HEK293 (cell line): ENCODE measurements at regions not wholly inside any gene's neighbourhood (a gene's known extent, or its start where the extent isn't known, plus 50 kb on each side); places are given as distances from the start of the nearest gene placed in this dataset.

Source experiments
- CTCF ChIA-PET: fragments of 350-600 bp; formaldehyde crosslinking; extraction: SDS; loops from one replicate; lab custom pipeline; 2021; ENCODE audit warnings: antibody characterized with exemption; lab: Yijun Ruan, JAX
- POLR2A ChIA-PET: fragments of 300-600 bp; formaldehyde crosslinking; extraction: SDS; loops from one replicate; lab custom pipeline; 2020; ENCODE audit warnings: antibody characterized with exemption, inconsistent platforms; lab: Yijun Ruan, JAX
- H3K27ac ChIP-seq: fragments of 200-500 bp; sonication (Bioruptor generic); 2 replicates; pipeline ENCODE4 v1.5.1; 2014; ENCODE audit warnings: low read depth, low read length, control low read depth, inconsistent platforms; ENCODE audit errors: extremely low read depth
- H3K36me3 ChIP-seq, 2 experiments: fragments of 200-500 bp in 1 of 2; sonication (Bioruptor generic) in 1 of 2; 1 replicate in 1 of 2; 2 replicates in 1 of 2; pipeline ENCODE4 v1.5.1; 2014 to 2017; ENCODE audit warnings: inconsistent platforms in 2 of 2, low read length in 2 of 2; ENCODE audit not compliant: control insufficient read depth in 2 of 2, insufficient read depth in 1 of 2
- H3K4me1 ChIP-seq: fragments of 200-500 bp; sonication (Bioruptor generic); 2 replicates; pipeline ENCODE4 v1.5.1; 2014; ENCODE audit warnings: mild to moderate bottlenecking, low read length, inconsistent platforms; ENCODE audit not compliant: control insufficient read depth, insufficient read depth
- H3K4me3 ChIP-seq: 2 replicates; pipeline ENCODE4 v1.5.1; 2011; ENCODE audit warnings: low read depth, mild to moderate bottlenecking, control low read depth, low read length, moderate library complexity
- H3K9me3 ChIP-seq: fragments of 200-500 bp; sonication (Bioruptor generic); 2 replicates; pipeline ENCODE4 v1.5.1; 2014; ENCODE audit warnings: low read depth, low read length, inconsistent platforms; ENCODE audit not compliant: control insufficient read depth, insufficient read depth
- HOXD13 ChIP-seq: sonication (generic); formaldehyde crosslinking; IDR thresholded peaks from 2 replicates; pipeline ENCODE4 v1.8.0; 2022; ENCODE audit warnings: missing genetic modification reagents, borderline replicate concordance
- ZBTB20 ChIP-seq: fragments of 450-650 bp; formaldehyde crosslinking; IDR thresholded peaks from 2 replicates; pipeline ENCODE4 v1.5.1; 2016; ENCODE audit warnings: missing biosample characterization, missing genetic modification characterization
- ZNF138 ChIP-seq: fragments of 450-650 bp; formaldehyde crosslinking; IDR thresholded peaks from 2 replicates; pipeline ENCODE4 v1.5.1; 2016; ENCODE audit warnings: missing biosample characterization, missing genetic modification characterization, borderline replicate concordance
- ZNF155 ChIP-seq: fragments of 450-650 bp; formaldehyde crosslinking; IDR thresholded peaks from 2 replicates; pipeline ENCODE4 v1.5.1; 2016; ENCODE audit warnings: missing biosample characterization, missing genetic modification characterization
- ZNF23 ChIP-seq: fragments of 450-650 bp; formaldehyde crosslinking; IDR thresholded peaks from 2 replicates; pipeline ENCODE4 v1.5.1; 2016; ENCODE audit warnings: missing biosample characterization, missing genetic modification characterization, borderline replicate concordance
- ZNF302 ChIP-seq: fragments of 450-650 bp; formaldehyde crosslinking; IDR thresholded peaks from 2 replicates; pipeline ENCODE4 v1.5.1; 2016; ENCODE audit warnings: missing biosample characterization, missing genetic modification characterization, low read depth
- ZNF423 ChIP-seq: fragments of 450-650 bp; formaldehyde crosslinking; IDR thresholded peaks from 2 replicates; pipeline ENCODE4 v1.5.1; 2016; ENCODE audit warnings: missing biosample characterization, missing genetic modification characterization
- ZNF596 ChIP-seq: fragments of 450-650 bp; IDR thresholded peaks from 2 replicates; pipeline ENCODE4 v1.5.0; 2018; ENCODE audit warnings: missing biosample characterization, mild to moderate bottlenecking, missing genetic modification characterization, moderate library complexity
- ZNF658 ChIP-seq: fragments of 450-650 bp; formaldehyde crosslinking; IDR thresholded peaks from 2 replicates; pipeline ENCODE4; 2016; ENCODE audit warnings: missing biosample characterization, missing genetic modification characterization
- ZSCAN16 ChIP-seq: fragments of 450-650 bp; formaldehyde crosslinking; IDR thresholded peaks from 2 replicates; pipeline ENCODE4 v1.5.1; 2016; ENCODE audit warnings: missing biosample characterization, missing genetic modification characterization
- ZSCAN23 ChIP-seq: fragments of 450-650 bp; formaldehyde crosslinking; IDR thresholded peaks from 2 replicates; pipeline ENCODE4 v1.5.1; 2016; ENCODE audit warnings: missing biosample characterization, missing genetic modification characterization
- TF ChIP-seq, protein P1 (sequence below): fragments of 450-650 bp; formaldehyde crosslinking; IDR thresholded peaks from 2 replicates; pipeline ENCODE4 v1.5.1; 2017; ENCODE audit warnings: missing biosample characterization, missing genetic modification characterization
- TF ChIP-seq, protein P2 (sequence below): fragments of 450-650 bp; formaldehyde crosslinking; IDR thresholded peaks from 2 replicates; pipeline ENCODE4 v1.5.1; 2017; ENCODE audit warnings: missing biosample characterization, missing genetic modification characterization

DNA sequence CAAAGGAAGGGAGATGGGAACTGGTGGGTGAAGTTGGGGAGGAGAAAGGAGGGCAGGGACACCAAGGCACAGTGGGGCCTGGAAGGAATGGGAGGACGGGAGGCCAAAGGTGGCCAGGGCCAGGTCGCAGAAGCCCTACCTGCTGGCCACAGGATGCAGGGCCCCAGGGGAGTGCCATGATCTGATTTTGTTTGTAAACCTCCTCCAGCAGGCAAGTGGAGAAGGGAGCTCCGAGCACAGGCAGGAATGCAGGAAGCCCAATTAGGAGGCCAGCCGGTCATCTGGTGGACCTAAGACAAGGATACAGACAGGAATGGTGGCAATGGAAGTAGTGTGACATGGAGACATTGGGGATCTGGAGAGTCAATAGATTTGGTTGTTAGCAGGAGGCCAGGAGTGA is 107.0 kb upstream of the ZMIZ1 start:
- Histone ChIP-seq H3K4me3 (no peak overlapping the region), H3K27ac (no peak overlapping the region), H3K36me3 (no peaks in the 10 kb centered on the region), H3K9me3 (no peaks in the 10 kb centered on the region), H3K4me1 (no peaks in the 10 kb centered on the region)
- CTCF ChIA-PET: interaction anchor here (0.7 to 1.2 kb wide), 3 partner anchors 8 to 234 kb away, joined by 3 to 5 read pairs (median 3); no protein-coding TSS in a partner anchor
- POLR2A ChIA-PET: interaction anchor here (0.6 to 1.8 kb wide), 3 partner anchors 12 to 28 kb away, joined by 3 to 4 read pairs (median 3); no protein-coding TSS in a partner anchor
- TF ChIP-seq, protein P1, sequence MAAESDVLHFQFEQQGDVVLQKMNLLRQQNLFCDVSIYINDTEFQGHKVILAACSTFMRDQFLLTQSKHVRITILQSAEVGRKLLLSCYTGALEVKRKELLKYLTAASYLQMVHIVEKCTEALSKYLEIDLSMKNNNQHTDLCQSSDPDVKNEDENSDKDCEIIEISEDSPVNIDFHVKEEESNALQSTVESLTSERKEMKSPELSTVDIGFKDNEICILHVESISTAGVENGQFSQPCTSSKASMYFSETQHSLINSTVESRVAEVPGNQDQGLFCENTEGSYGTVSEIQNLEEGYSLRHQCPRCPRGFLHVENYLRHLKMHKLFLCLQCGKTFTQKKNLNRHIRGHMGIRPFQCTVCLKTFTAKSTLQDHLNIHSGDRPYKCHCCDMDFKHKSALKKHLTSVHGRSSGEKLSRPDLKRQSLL (tag by site-specific recombination): no peak
- TF ChIP-seq ZNF596 (tag by site-specific recombination) (no peak), ZNF423 (tag by site-specific recombination) (no peak), ZNF138 (tag by site-specific recombination) (no peak), ZNF658 (no peak), ZBTB20 (tag by site-specific recombination) (no peak)

DNA sequence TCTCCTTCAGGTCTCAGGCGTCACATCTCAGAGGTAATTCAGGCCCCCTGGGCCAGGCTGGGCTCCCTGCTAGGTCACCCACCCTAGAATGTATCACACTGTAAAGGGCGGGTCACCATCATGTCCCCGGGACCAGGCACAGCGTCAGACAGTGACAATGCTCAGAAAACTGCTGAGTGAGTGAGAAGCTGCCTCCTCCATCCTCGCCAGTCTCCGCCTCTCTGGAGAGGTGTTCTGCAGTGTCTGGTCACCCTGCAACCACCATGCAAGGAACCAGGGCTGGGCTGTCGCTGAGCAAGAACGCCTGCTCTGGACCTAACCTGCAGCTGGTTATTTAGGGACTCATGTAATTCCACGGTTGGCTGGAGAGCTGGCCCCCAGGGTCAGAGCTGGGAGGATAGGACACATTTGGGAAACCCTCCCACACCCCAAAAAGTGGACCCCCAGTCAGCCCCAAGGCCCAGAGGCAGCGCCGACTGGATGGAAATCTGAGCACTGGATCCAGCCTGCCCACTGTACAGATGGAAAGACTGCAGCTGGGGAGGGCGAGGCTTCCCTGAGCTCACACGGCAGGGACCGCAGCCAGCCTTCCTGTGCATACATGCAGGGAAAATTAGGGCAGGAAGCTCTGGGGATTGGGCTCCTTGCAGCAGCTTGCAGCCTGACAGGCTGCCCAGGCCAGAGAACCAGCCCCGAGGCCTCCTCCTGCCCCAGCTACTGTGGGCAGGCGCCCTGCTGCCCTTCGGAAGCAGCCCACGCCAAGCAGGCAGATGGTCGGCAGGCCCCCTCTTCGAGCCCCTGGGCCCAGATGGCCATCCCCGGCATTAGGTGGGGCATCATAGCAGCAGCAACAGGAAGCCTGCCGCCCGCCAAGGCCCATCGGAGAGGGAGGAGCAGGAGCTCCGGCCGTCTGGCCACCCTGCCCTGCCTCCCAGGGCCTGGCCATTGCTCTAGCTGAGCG is 105.4 kb upstream of the ZMIZ1 start:
- TF ChIP-seq ZNF23 (tag by site-specific recombination) (no peak), ZSCAN23 (no peak), ZSCAN16 (tag by site-specific recombination) (no peak)
- TF ChIP-seq, protein P2, sequence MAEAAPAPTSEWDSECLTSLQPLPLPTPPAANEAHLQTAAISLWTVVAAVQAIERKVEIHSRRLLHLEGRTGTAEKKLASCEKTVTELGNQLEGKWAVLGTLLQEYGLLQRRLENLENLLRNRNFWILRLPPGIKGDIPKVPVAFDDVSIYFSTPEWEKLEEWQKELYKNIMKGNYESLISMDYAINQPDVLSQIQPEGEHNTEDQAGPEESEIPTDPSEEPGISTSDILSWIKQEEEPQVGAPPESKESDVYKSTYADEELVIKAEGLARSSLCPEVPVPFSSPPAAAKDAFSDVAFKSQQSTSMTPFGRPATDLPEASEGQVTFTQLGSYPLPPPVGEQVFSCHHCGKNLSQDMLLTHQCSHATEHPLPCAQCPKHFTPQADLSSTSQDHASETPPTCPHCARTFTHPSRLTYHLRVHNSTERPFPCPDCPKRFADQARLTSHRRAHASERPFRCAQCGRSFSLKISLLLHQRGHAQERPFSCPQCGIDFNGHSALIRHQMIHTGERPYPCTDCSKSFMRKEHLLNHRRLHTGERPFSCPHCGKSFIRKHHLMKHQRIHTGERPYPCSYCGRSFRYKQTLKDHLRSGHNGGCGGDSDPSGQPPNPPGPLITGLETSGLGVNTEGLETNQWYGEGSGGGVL (tag by site-specific recombination): no peak
- H3K36me3 ChIP-seq: no peaks in the 10 kb centered on the region
- H3K9me3 ChIP-seq: no peaks in the 10 kb centered on the region
- POLR2A ChIA-PET: interaction anchor here (1.1 to 1.9 kb wide), 3 partner anchors 10 to 12 kb away, joined by 3 to 6 read pairs (median 3); no protein-coding TSS in a partner anchor
- no peak overlapping the region for H3K4me3 ChIP-seq
- no peaks in the 10 kb centered on the region for H3K4me1 ChIP-seq
- H3K27ac ChIP-seq: no peak overlapping the region
- CTCF ChIA-PET: interaction anchor here (0.7 to 1.2 kb wide), 2 partner anchors 12 kb away, joined by 4 to 5 read pairs; no protein-coding TSS in a partner anchor

DNA sequence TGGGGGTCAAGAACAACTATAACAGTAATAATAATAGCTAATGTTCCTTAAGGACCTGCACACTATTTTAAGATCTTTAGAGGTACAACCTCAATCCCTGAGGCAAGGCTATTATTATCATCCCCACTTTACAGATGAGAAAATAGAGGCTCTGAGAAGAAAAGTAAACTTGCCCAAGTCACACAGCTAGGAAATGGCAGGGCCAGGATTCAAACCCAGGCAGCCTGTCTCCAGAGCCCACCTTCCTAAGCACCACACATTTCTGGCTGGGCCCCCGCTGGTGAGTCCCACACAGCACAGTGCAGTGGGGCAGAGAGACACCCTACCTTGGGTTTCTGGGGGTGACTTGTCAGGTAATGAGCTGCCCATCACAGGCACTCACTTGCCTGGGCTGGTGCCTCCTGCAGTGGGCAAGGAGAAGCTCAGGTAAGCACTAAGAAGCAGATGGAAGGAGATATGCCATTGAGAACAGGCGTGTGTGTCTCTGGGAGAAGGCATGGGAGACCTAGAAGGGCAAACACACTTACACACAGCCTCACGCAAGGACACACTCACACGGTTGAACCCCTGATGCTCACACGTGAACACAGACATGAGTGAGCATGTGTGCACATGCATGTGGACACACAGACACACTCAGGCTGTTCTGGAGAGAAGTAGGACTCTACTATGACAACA is 104.4 kb upstream of the ZMIZ1 start:
- TF ChIP-seq ZNF155 (tag by site-specific recombination) (no peak), ZBTB20 (tag by site-specific recombination) (no peak), HOXD13 (CRISPR knock-in tag) (no peak), ZNF302 (tag by site-specific recombination) (no peak)
- no peak overlapping the region for H3K27ac ChIP-seq
- POLR2A ChIA-PET: interaction anchor here (1.3 to 1.9 kb wide), 2 partner anchors 9 to 10 kb away, joined by 3 to 6 read pairs; no protein-coding TSS in a partner anchor
- H3K4me1 ChIP-seq: no peaks in the 10 kb centered on the region
- CTCF ChIA-PET: interaction anchor here (0.6 to 2.1 kb wide), 3 partner anchors 10 to 231 kb away, joined by 3 to 8 read pairs (median 3); no protein-coding TSS in a partner anchor
- no peak overlapping the region for H3K4me3 ChIP-seq
- no peaks in the 10 kb centered on the region for H3K36me3 ChIP-seq
- no peaks in the 10 kb centered on the region for H3K9me3 ChIP-seq
